ENCODE measurements at regions not wholly inside any gene's neighbourhood (a gene's known extent, or its start where the extent isn't known, plus 50 kb on each side); places are given as distances from the start of the nearest gene placed in this dataset.
"Not testable (repeated sequence)": the region's sequence is repeated elsewhere in the genome, so short reads cannot be mapped to it uniquely, and the experiment has no call there.

GRCh38 chr7:123323689-123324088 is 123.9 kb upstream of the SLC13A1 start:
- no peak for DNase-seq (ENCODE audit: low spot score)

GRCh38 chr7:123321578-123321977 is 121.8 kb upstream of the SLC13A1 start:
- DNase-seq (ENCODE audit: low spot score) = not testable (repeated sequence)

GRCh38 chr7:123319911-123320310 is 120.1 kb upstream of the SLC13A1 start:
- DNase-seq (ENCODE audit: low spot score) = no peak

GRCh38 chr7:123314886-123315285 is 115.1 kb upstream of the SLC13A1 start:
- no peak for DNase-seq (ENCODE audit: low spot score)

- DNase-seq (ENCODE audit: low spot score) = no peak
These were observed 108.6 kb upstream of the SLC13A1 start for GRCh38 chr7:123308254-123308951.

- no peak for DNase-seq (ENCODE audit: low spot score)
These were observed 106.1 kb upstream of the SLC13A1 start for GRCh38 chr7:123305840-123306375.

GRCh38 chr7:123303926-123304325 is 104.2 kb upstream of the SLC13A1 start:
- no peak for DNase-seq (ENCODE audit: low spot score)

GRCh38 chr7:123296965-123297364 is 97.2 kb upstream of the SLC13A1 start:
- no peak for DNase-seq (ENCODE audit: low spot score)

GRCh38 chr7:123293710-123294109 is 93.9 kb upstream of the SLC13A1 start:
- no peak for DNase-seq (ENCODE audit: low spot score)

- no peak for DNase-seq (ENCODE audit: low spot score)
These were observed 92.5 kb upstream of the SLC13A1 start for GRCh38 chr7:123292227-123292626.

GRCh38 chr7:123289200-123289599 is 89.4 kb upstream of the SLC13A1 start:
- DNase-seq (ENCODE audit: low spot score) = no peak

GRCh38 chr7:123285076-123285700 is 85.4 kb upstream of the SLC13A1 start:
- DNase-seq (ENCODE audit: low spot score) = no peak

GRCh38 chr7:123283373-123283772 is 83.6 kb upstream of the SLC13A1 start:
- DNase-seq (ENCODE audit: low spot score) = no peak

GRCh38 chr7:123282181-123282580 is 82.4 kb upstream of the SLC13A1 start:
- no peak for DNase-seq (ENCODE audit: low spot score)

GRCh38 chr7:123279949-123280348 is 80.2 kb upstream of the SLC13A1 start:
- no peak for DNase-seq (ENCODE audit: low spot score)

- DNase-seq (ENCODE audit: low spot score) = no peak
These were observed 75.4 kb upstream of the SLC13A1 start for GRCh38 chr7:123275036-123275753.

GRCh38 chr7:123273185-123273584 is 73.4 kb upstream of the SLC13A1 start:
- DNase-seq (ENCODE audit: low spot score) = no peak

- no peak for DNase-seq (ENCODE audit: low spot score)
These were observed 72.1 kb upstream of the SLC13A1 start for GRCh38 chr7:123271856-123272255.

- DNase-seq (ENCODE audit: low spot score) = no peak
These were observed 71.5 kb upstream of the SLC13A1 start for GRCh38 chr7:123271231-123271630.

- no peak for DNase-seq (ENCODE audit: low spot score)
These were observed 70.8 kb upstream of the SLC13A1 start for GRCh38 chr7:123270570-123270969.

- no peak for DNase-seq (ENCODE audit: low spot score)
These were observed 66.1 kb upstream of the SLC13A1 start for GRCh38 chr7:123265853-123266252.

- not testable (repeated sequence) for DNase-seq (ENCODE audit: low spot score)
These were observed 65.1 kb upstream of the SLC13A1 start for GRCh38 chr7:123264820-123265219.

GRCh38 chr7:123260428-123260960 is 60.7 kb upstream of the SLC13A1 start:
- DNase-seq (ENCODE audit: low spot score) = no peak

Data from hepatic stellate cell (primary cell).